HCT116 (cell line): ENCODE measurements at regions not wholly inside any gene's neighbourhood (a gene's known extent, or its start where the extent isn't known, plus 50 kb on each side); places are given as distances from the start of the nearest gene placed in this dataset.

Source experiments
- ATAC-seq: fragments of 200-7000 bp; cut with Tn5 transposase; 2 replicates; pipeline ENCODE4 v1.9.1; 2020; ENCODE audit warnings: mild to moderate bottlenecking, moderate library complexity
- BruUV-seq: library from RNA; stranded (reverse); fragments of 400-500 nt; replicated peaks from 2 replicates; lab custom pipeline; 2021; lab: Mats Ljungman, UMichigan
- CTCF ChIA-PET: fragments of 300-600 bp; sonication (Branson Sonifier 250); formaldehyde crosslinking; loops from one replicate; lab custom pipeline; 2021; ENCODE audit warnings: antibody characterized with exemption; lab: Charles Lee
- POLR2A ChIA-PET: fragments of 300-600, 350-600 bp; sonication (Branson Sonifier 250); formaldehyde crosslinking; loops from one replicate; lab custom pipeline; 2021; ENCODE audit warnings: antibody characterized with exemption; lab: Charles Lee
- RAD21 ChIA-PET, 2 experiments: fragments of 300-600 bp; sonication (Branson Sonifier 250); formaldehyde crosslinking; loops; one replicate each; lab custom pipeline; 2023; ENCODE audit warnings: low total read pairs in 2 of 2; ENCODE audit not compliant: uncharacterized antibody in 2 of 2, unreplicated experiment in 2 of 2, low non-redundant PET in 1 of 2; lab: Charles Lee
- DNase-seq: peaks from one replicate; pipeline ENCODE4 v3.0.0-alpha.2; 2010; ENCODE audit warnings: low read depth, low spot score
- H2AFZ ChIP-seq: fragments of 200-600 bp; shearing (Covaris generic), sonication (generic); 2 replicates; pipeline ENCODE4 v1.6.1; 2017; ENCODE audit warnings: low read depth, mixed run types, mixed read lengths, antibody characterized with exemption, low read length; ENCODE audit not compliant: poor library complexity, severe bottlenecking
- H3K27ac ChIP-seq: 2 replicates; pipeline ENCODE4 v1.5.1; 2012; ENCODE audit warnings: low read depth, low read length
- H3K27me3 ChIP-seq: fragments of 200-600 bp; sonication (generic); 2 replicates; pipeline ENCODE4 v1.6.1; 2016; ENCODE audit warnings: mixed run types, low read length, mixed read lengths; ENCODE audit not compliant: insufficient read depth
- H3K36me3 ChIP-seq, 2 experiments: fragments of 200-500 bp in 1 of 2; fragments of 200-600 bp in 1 of 2; sonication (Bioruptor generic) in 1 of 2; sonication (generic) in 1 of 2; 2 replicates each; pipeline versions ENCODE4 v1.5.1 to v1.6.1; 2014 to 2016; ENCODE audit warnings: low read length in 2 of 2, inconsistent platforms in 1 of 2, mixed read lengths in 1 of 2, mixed run types in 1 of 2; ENCODE audit not compliant: insufficient read depth in 2 of 2, control insufficient read depth in 1 of 2
- H3K4me1 ChIP-seq, 2 experiments: fragments of 200-600 bp in 1 of 2; sonication (generic) in 1 of 2; 2 replicates each; pipeline versions ENCODE4 v1.5.1 to v1.6.1; 2012 to 2017; ENCODE audit warnings: low read length in 2 of 2, inconsistent platforms in 1 of 2, mild to moderate bottlenecking in 1 of 2, mixed read lengths in 1 of 2, mixed run types in 1 of 2, moderate library complexity in 1 of 2; ENCODE audit not compliant: insufficient read depth in 2 of 2, control insufficient read depth in 1 of 2
- H3K4me2 ChIP-seq: fragments of 200-600 bp; sonication (generic); 2 replicates; pipeline ENCODE4 v1.6.1; 2017; ENCODE audit warnings: mixed run types, low read length, mixed read lengths
- H3K4me3 ChIP-seq, 2 experiments: fragments of 200-600 bp in 1 of 2; sonication (generic) in 1 of 2; replicated peaks in 1 of 2; 2 replicates each; pipeline ENCODE4 v1.5.1; 2011 to 2016; ENCODE audit warnings: low read length in 2 of 2, control low read depth in 1 of 2, low read depth in 1 of 2, mild to moderate bottlenecking in 1 of 2, mixed read lengths in 1 of 2, mixed run types in 1 of 2
- H3K79me2 ChIP-seq: fragments of 200-600 bp; sonication (generic); 2 replicates; pipeline ENCODE4 v1.6.1; 2017; ENCODE audit warnings: mild to moderate bottlenecking, mixed run types, low read length, moderate library complexity, mixed read lengths; ENCODE audit not compliant: insufficient read depth
- H3K9ac ChIP-seq: fragments of 200-600 bp; sonication (generic); 2 replicates; pipeline ENCODE4 v1.6.1; 2016; ENCODE audit warnings: low read length, mixed read lengths
- H3K9me2 ChIP-seq: fragments of 200-600 bp; sonication (generic), shearing (Covaris generic); 2 replicates; pipeline ENCODE4 v1.6.1; 2017; ENCODE audit warnings: mixed run types, mild to moderate bottlenecking, moderate library complexity; ENCODE audit not compliant: insufficient read depth
- H3K9me3 ChIP-seq, 2 experiments: fragments of 200-500 bp in 1 of 2; fragments of 200-600 bp in 1 of 2; sonication (Bioruptor generic) in 1 of 2; sonication (generic) in 1 of 2; 2 replicates each; pipeline ENCODE4 v1.6.1; 2014 to 2017; ENCODE audit warnings: low read length in 2 of 2, mixed read lengths in 2 of 2, inconsistent platforms in 1 of 2, low read depth in 1 of 2, mild to moderate bottlenecking in 1 of 2, mixed run types in 1 of 2, moderate library complexity in 1 of 2; ENCODE audit not compliant: control insufficient read depth in 1 of 2, insufficient read depth in 1 of 2
- H4K20me1 ChIP-seq: fragments of 200-600 bp; sonication (generic), shearing (Covaris generic); 2 replicates; pipeline ENCODE4 v1.6.1; 2017; ENCODE audit warnings: mixed run types, mild to moderate bottlenecking, moderate library complexity; ENCODE audit not compliant: insufficient read depth
- CBX3 ChIP-seq: IDR thresholded peaks from 2 replicates; pipeline ENCODE4 v1.6.1; 2012; ENCODE audit warnings: low read depth
- CEBPB ChIP-seq: IDR thresholded peaks from 2 replicates; pipeline ENCODE4 v1.6.1; 2012; ENCODE audit warnings: low read depth
- EGR1 ChIP-seq: IDR thresholded peaks from 2 replicates; pipeline ENCODE4 v1.6.1; 2012; ENCODE audit warnings: low read depth
- ELF1 ChIP-seq: IDR thresholded peaks from 2 replicates; pipeline ENCODE4 v1.6.1; 2012; ENCODE audit warnings: low read depth, borderline replicate concordance
- EZH2 ChIP-seq: fragments of 200-600 bp; sonication (generic); IDR thresholded peaks from 2 replicates; pipeline ENCODE4 v1.6.1; 2017; ENCODE audit warnings: antibody characterized with exemption, mixed run types
- EZH2phosphoT487 ChIP-seq: fragments of 200-600 bp; IDR thresholded peaks from 2 replicates; pipeline ENCODE4 v1.6.1; 2018; ENCODE audit warnings: antibody characterized with exemption, borderline replicate concordance
- FOSL1 ChIP-seq: IDR thresholded peaks from 2 replicates; pipeline ENCODE4 v1.6.1; 2012; ENCODE audit warnings: low read depth
- JUND ChIP-seq: IDR thresholded peaks from 2 replicates; pipeline ENCODE4 v1.6.1; 2012
- POLR2A ChIP-seq: IDR thresholded peaks from 2 replicates; pipeline ENCODE4 v1.7.0; 2011; ENCODE audit warnings: borderline replicate concordance; ENCODE audit not compliant: insufficient read depth, insufficient read length; ENCODE audit errors: extremely low read depth
- POLR2AphosphoS5 ChIP-seq: IDR thresholded peaks from 2 replicates; pipeline ENCODE4 v1.6.1; 2011; ENCODE audit warnings: mild to moderate bottlenecking, low read depth, low read length, moderate library complexity
- RAD21 ChIP-seq: IDR thresholded peaks from 2 replicates; pipeline ENCODE4 v1.6.1; 2012; ENCODE audit warnings: low read depth, mild to moderate bottlenecking
- SIN3A ChIP-seq: IDR thresholded peaks from 2 replicates; pipeline ENCODE4 v1.6.1; 2012; ENCODE audit warnings: low read depth
- TCF7L2 ChIP-seq: IDR thresholded peaks from 2 replicates; pipeline ENCODE4 v1.7.0; 2011; ENCODE audit warnings: borderline replicate concordance, inconsistent platforms; ENCODE audit not compliant: insufficient read depth, insufficient read length; ENCODE audit errors: extremely low read depth
- YY1 ChIP-seq: IDR thresholded peaks from 2 replicates; pipeline ENCODE4 v1.6.1; 2011; ENCODE audit warnings: low read length, low read depth, moderate library complexity, mild to moderate bottlenecking; ENCODE audit not compliant: insufficient replicate concordance; ENCODE audit errors: extremely low read depth
- ZNF274 ChIP-seq: fragments of 200-500 bp; sonication (Bioruptor generic); IDR thresholded peaks from 2 replicates; pipeline ENCODE4 v1.6.1; 2014; ENCODE audit warnings: mild to moderate bottlenecking, low read depth, low read length, inconsistent platforms
- intact Hi-C: fragments of 100-400 bp; cut with micrococcal nuclease; formaldehyde crosslinking; loops from 2 replicates; pipeline ENCODE4 v1.10.0; 2022
- TF ChIP-seq, protein P1 (sequence below), 3 experiments: fragments of 200-600 bp in 1 of 3; sonication (generic) in 1 of 3; IDR thresholded peaks in 2 of 3; conservative IDR thresholded peaks in 1 of 3; 2 replicates each; pipeline ENCODE4 v1.5.1; 2012 to 2017; ENCODE audit warnings: low read depth in 2 of 3, low read length in 2 of 3, antibody characterized with exemption in 1 of 3, borderline replicate concordance in 1 of 3, control low read depth in 1 of 3, mild to moderate bottlenecking in 1 of 3, mixed read lengths in 1 of 3, mixed run types in 1 of 3, moderate library complexity in 1 of 3; ENCODE audit not compliant: insufficient read depth in 1 of 3
- TF ChIP-seq, protein P2 (sequence below): IDR thresholded peaks from 2 replicates; pipeline ENCODE4 v1.6.1; 2012; ENCODE audit warnings: low read depth
- TF ChIP-seq, protein P3 (sequence below): IDR thresholded peaks from 2 replicates; pipeline ENCODE4 v1.6.1; 2012
- TF ChIP-seq, protein P4 (sequence below): IDR thresholded peaks from 2 replicates; pipeline ENCODE4 v1.6.1; 2011; ENCODE audit warnings: mild to moderate bottlenecking, low read length, moderate library complexity; ENCODE audit not compliant: insufficient replicate concordance; ENCODE audit errors: extremely low read depth

GRCh38 chr4:124192544-124192943 is 520.0 kb downstream of the ANKRD50 start:
- CTCF ChIA-PET = no interaction called here
- H4K20me1 ChIP-seq = no peaks in the 10 kb centered on the region
- no TSS peak for BruUV-seq
- no peaks in the 10 kb centered on the region for H3K36me3 ChIP-seq
- no peak overlapping the region for H2AFZ ChIP-seq
- H3K4me1 ChIP-seq = no peaks in the 10 kb centered on the region
- no peaks in the 10 kb centered on the region for H3K9me2 ChIP-seq
- H3K4me3 ChIP-seq = no peak overlapping the region
- RAD21 ChIA-PET = no interaction called here
- TF ChIP-seq POLR2A (no peak), EGR1 (no peak), YY1 (no peak), CBX3 (no peak), SIN3A (no peak), CEBPB (no peak), JUND (no peak), FOSL1 (no peak), POLR2AphosphoS5 (no peak), EZH2 (no peak), RAD21 (no peak), ZNF274 (no peak), ELF1 (no peak), TCF7L2 (no peak), EZH2phosphoT487 (no peak)
- TF ChIP-seq, protein P1, sequence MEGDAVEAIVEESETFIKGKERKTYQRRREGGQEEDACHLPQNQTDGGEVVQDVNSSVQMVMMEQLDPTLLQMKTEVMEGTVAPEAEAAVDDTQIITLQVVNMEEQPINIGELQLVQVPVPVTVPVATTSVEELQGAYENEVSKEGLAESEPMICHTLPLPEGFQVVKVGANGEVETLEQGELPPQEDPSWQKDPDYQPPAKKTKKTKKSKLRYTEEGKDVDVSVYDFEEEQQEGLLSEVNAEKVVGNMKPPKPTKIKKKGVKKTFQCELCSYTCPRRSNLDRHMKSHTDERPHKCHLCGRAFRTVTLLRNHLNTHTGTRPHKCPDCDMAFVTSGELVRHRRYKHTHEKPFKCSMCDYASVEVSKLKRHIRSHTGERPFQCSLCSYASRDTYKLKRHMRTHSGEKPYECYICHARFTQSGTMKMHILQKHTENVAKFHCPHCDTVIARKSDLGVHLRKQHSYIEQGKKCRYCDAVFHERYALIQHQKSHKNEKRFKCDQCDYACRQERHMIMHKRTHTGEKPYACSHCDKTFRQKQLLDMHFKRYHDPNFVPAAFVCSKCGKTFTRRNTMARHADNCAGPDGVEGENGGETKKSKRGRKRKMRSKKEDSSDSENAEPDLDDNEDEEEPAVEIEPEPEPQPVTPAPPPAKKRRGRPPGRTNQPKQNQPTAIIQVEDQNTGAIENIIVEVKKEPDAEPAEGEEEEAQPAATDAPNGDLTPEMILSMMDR (IDR thresholded peaks at IDR 0.05 in 2 of 3, conservative IDR thresholded peaks at IDR 0.05 in 1 of 3; ENCODE audit: borderline replicate concordance in 1 of 3, insufficient read depth in 1 of 3, low read depth in 2 of 3, low read length in 2 of 3) = no peak
- TF ChIP-seq, protein P2, sequence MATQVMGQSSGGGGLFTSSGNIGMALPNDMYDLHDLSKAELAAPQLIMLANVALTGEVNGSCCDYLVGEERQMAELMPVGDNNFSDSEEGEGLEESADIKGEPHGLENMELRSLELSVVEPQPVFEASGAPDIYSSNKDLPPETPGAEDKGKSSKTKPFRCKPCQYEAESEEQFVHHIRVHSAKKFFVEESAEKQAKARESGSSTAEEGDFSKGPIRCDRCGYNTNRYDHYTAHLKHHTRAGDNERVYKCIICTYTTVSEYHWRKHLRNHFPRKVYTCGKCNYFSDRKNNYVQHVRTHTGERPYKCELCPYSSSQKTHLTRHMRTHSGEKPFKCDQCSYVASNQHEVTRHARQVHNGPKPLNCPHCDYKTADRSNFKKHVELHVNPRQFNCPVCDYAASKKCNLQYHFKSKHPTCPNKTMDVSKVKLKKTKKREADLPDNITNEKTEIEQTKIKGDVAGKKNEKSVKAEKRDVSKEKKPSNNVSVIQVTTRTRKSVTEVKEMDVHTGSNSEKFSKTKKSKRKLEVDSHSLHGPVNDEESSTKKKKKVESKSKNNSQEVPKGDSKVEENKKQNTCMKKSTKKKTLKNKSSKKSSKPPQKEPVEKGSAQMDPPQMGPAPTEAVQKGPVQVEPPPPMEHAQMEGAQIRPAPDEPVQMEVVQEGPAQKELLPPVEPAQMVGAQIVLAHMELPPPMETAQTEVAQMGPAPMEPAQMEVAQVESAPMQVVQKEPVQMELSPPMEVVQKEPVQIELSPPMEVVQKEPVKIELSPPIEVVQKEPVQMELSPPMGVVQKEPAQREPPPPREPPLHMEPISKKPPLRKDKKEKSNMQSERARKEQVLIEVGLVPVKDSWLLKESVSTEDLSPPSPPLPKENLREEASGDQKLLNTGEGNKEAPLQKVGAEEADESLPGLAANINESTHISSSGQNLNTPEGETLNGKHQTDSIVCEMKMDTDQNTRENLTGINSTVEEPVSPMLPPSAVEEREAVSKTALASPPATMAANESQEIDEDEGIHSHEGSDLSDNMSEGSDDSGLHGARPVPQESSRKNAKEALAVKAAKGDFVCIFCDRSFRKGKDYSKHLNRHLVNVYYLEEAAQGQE = no peak
- TF ChIP-seq, protein P3, sequence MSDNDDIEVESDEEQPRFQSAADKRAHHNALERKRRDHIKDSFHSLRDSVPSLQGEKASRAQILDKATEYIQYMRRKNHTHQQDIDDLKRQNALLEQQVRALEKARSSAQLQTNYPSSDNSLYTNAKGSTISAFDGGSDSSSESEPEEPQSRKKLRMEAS = no peak
- TF ChIP-seq, protein P4, sequence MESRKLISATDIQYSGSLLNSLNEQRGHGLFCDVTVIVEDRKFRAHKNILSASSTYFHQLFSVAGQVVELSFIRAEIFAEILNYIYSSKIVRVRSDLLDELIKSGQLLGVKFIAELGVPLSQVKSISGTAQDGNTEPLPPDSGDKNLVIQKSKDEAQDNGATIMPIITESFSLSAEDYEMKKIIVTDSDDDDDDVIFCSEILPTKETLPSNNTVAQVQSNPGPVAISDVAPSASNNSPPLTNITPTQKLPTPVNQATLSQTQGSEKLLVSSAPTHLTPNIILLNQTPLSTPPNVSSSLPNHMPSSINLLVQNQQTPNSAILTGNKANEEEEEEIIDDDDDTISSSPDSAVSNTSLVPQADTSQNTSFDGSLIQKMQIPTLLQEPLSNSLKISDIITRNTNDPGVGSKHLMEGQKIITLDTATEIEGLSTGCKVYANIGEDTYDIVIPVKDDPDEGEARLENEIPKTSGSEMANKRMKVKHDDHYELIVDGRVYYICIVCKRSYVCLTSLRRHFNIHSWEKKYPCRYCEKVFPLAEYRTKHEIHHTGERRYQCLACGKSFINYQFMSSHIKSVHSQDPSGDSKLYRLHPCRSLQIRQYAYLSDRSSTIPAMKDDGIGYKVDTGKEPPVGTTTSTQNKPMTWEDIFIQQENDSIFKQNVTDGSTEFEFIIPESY = no peak
- intact Hi-C loops = no loop called here
- DNase-seq (no peak), ATAC-seq (no peak)
- H3K9me3 ChIP-seq = no peaks in the 10 kb centered on the region
- H3K27ac ChIP-seq = no peak overlapping the region
- POLR2A ChIA-PET = no interaction called here
- H3K27me3 ChIP-seq = no peaks in the 10 kb centered on the region
- H3K4me2 ChIP-seq = no peak overlapping the region
- H3K9ac ChIP-seq = no peak overlapping the region
- no peaks in the 10 kb centered on the region for H3K79me2 ChIP-seq
